Spinal cord (tissue), 9 donors: ENCODE measurements at regions not wholly inside any gene's neighbourhood (a gene's known extent, or its start where the extent isn't known, plus 50 kb on each side); places are given as distances from the start of the nearest gene placed in this dataset.

Experiments used
- DNase-seq, 6 donors: peaks; one replicate each; pipeline versions ENCODE4 v3.0.0 to v3.0.0-alpha.2; 2013 to 2015; ENCODE audit warnings: low spot score in 6 of 6, low read depth in 4 of 6
- H3K27ac ChIP-seq: one replicate; pipeline ENCODE4 v1.5.1; 2013; ENCODE audit warnings: low read depth, low read length, control low read depth
- H3K27me3 ChIP-seq: one replicate; pipeline ENCODE4 v1.6.1; 2013; ENCODE audit warnings: low read length; ENCODE audit not compliant: control insufficient read depth, insufficient read depth
- H3K36me3 ChIP-seq: one replicate; pipeline ENCODE4 v1.6.1; 2013; ENCODE audit warnings: low read length; ENCODE audit not compliant: control insufficient read depth, insufficient read depth
- H3K4me1 ChIP-seq: one replicate; pipeline ENCODE4 v1.6.1; 2013; ENCODE audit warnings: low read length; ENCODE audit not compliant: control insufficient read depth, insufficient read depth
- H3K4me3 ChIP-seq: one replicate; pipeline ENCODE4 v1.5.1; 2013; ENCODE audit warnings: low read depth, low read length, control low read depth
- H3K9me3 ChIP-seq: one replicate; pipeline ENCODE4 v1.6.1; 2013; ENCODE audit warnings: low read length; ENCODE audit not compliant: control insufficient read depth, insufficient read depth
- WGBS: methylation state at CpG from one replicate; pipeline ENCODE4 v1.1.5; 2013; ENCODE audit warnings: missing lambda C conversion rate; ENCODE audit not compliant: insufficient coverage; 5-methylcytosine and 5-hydroxymethylcytosine counted together
- donor health status: healthy.

DNA sequence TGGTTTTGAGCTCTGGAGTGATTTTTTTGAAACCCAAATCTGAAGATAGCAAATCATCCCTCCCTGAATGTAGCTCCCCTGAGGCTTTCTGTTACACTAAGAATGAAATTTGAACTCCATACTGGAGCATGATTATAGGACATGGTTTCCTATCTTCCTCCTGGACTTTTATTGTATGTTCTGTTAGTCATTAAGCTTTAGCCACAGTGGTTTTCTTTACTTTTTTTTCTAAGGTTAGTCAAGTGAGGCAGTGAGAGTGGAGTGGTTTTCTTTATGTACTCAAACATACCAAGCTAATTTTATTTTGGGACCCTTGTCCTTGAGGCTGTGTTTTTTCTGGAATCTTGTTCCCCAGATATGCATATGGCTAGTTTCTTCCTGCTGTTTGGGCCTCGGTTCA, 55.2 kb upstream of the FRMD4B start:
- Histone ChIP-seq H3K27ac (no peak overlapping the region), H3K4me3 (no peak overlapping the region), H3K9me3 (no peaks in the 10 kb centered on the region), H3K36me3 (no peaks in the 10 kb centered on the region), H3K4me1 (peaks cover 5% of the 10 kb centered on the region), H3K27me3 (no peaks in the 10 kb centered on the region)
- no peak for DNase-seq
- WGBS = 58% methylated on average over 1 of the region's 1 CpG

GRCh38 chr3:69439643-69440270, 53.9 kb upstream of the FRMD4B start:
- Histone ChIP-seq H3K27ac (no peak overlapping the region), H3K4me1 (peaks cover 5% of the 10 kb centered on the region), H3K27me3 (no peaks in the 10 kb centered on the region), H3K36me3 (no peaks in the 10 kb centered on the region), H3K9me3 (no peaks in the 10 kb centered on the region), H3K4me3 (no peak overlapping the region)
- peak in 2 of 6 donors; percentile 51 to 64 for DNase-seq
- WGBS = no CpG with 5 or more reads among the region's 1 CpG

DNA sequence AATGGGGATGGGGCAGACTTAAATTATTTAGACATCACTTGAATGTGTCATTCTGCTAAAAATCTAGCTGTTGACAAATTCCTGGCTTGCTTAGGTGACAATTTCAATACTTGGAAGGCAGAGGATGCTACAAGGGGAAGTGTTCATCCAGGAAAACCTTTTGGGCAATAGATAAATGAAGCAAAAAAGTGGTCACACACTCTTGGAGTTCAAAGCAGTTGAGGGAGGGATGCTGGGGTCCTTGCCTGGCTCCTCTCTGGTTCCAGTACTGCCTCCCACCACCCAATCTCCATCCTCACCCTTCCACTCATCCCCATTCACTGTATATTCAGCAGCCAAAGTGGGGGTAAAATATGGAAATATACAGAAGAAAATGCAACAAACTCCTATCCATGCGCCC, 52.6 kb upstream of the FRMD4B start:
- Histone ChIP-seq H3K4me1 (peaks cover 5% of the 10 kb centered on the region), H3K36me3 (no peaks in the 10 kb centered on the region), H3K4me3 (no peak overlapping the region), H3K27me3 (no peaks in the 10 kb centered on the region), H3K27ac (no peak overlapping the region), H3K9me3 (no peaks in the 10 kb centered on the region)
- WGBS = no CpG with 5 or more reads among the region's 1 CpG
- DNase-seq = peak in 1 of 6 donors; percentile 66

DNA sequence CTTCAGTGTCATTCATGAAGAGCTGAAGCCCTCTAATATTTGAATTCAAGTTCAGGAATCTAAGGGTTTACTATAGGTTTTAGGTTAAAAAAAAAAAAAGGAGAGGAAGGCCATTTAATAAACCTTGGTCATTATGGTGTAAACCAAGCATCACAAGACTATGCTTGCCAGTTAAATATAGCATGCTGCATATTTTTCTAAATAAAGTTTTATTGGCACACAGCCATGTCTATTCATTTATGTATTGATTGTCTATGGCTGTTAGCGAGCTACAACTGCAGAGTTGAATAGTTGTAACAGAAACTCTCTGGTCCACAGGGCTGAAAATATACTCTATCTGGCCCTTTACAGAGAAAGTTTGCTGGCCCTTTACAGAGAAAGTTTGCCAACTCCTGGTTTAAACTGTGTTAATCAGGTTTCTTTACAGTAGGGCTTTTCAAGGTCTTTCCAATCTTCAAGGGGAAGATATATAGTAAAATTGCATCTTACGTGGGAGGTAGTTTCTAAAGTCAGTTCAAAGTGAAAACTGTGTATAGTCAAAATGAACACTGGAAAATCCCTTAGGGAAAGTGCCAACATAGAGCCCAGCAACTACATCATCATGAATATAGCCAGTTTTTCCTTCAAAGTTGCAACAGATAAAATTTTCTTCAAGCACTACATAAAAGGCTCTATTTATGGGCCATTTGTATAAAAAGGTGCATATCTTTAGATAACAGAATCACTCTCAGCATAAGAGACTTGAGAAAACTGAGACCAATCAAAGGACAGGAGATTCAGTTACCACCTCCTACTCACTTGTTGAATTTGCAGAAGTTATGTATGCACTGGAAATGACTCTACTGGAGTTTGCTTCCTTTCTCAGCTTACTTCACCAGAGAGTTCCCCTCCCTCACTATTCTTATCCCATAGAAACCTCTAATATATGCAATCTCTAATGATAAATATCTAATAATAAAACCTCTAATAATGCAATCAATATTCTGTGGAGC, 49.7 kb upstream of the FRMD4B start:
- WGBS = no CpG with 5 or more reads among the region's 2 CpGs
- Histone ChIP-seq H3K36me3 (no peaks in the 10 kb centered on the region), H3K27me3 (no peaks in the 10 kb centered on the region), H3K4me1 (peaks cover 3% of the 10 kb centered on the region), H3K9me3 (no peaks in the 10 kb centered on the region), H3K4me3 (no peak overlapping the region), H3K27ac (no peak overlapping the region)
- no peak for DNase-seq
